ENCODE measurements at regions not wholly inside any gene's neighbourhood (a gene's known extent, or its start where the extent isn't known, plus 50 kb on each side); places are given as distances from the start of the nearest gene placed in this dataset.
A peak's percentile ranks its signal among the peaks of the same experiment; 100 is the strongest.

GRCh38 chr5:168073311-168073710 is 218.1 kb upstream of the WWC1 start:
- H3K9me3 ChIP-seq (ENCODE audit: low read length) = no peaks in the 10 kb centered on the region
- H3K4me3 ChIP-seq (ENCODE audit: low read length) = peak overlapping the region; percentile 37
- no peaks in the 10 kb centered on the region for H3K9me2 ChIP-seq (ENCODE audit: insufficient read depth, low read length)
- TF ChIP-seq EZH2 (IDR thresholded peaks at IDR 0.05; ENCODE audit: borderline replicate concordance, insufficient read depth, low read length, poor library complexity, severe bottlenecking) (no peak), SMC3 (conservative IDR thresholded peaks at IDR 0.05; ENCODE audit: poor library complexity) (no peak), MXI1 (conservative IDR thresholded peaks at IDR 0.05; ENCODE audit: poor library complexity, severe bottlenecking) (no peak), REST (IDR thresholded peaks at IDR 0.05; ENCODE audit: borderline replicate concordance) (no peak), POLR2AphosphoS5 (IDR thresholded peaks at IDR 0.05) (no peak)
- no peak overlapping the region for H3K9ac ChIP-seq (ENCODE audit: low read length)
- no peaks in the 10 kb centered on the region for H3K79me2 ChIP-seq (replicated peaks; ENCODE audit: insufficient read depth, low read length)
- no peaks in the 10 kb centered on the region for H3K27me3 ChIP-seq (ENCODE audit: insufficient read depth, low read depth, low read length)
- H3K4me2 ChIP-seq (ENCODE audit: low read length) = peak overlapping the region; percentile 13
- no peaks in the 10 kb centered on the region for H3K36me3 ChIP-seq (ENCODE audit: insufficient read depth, low read length)
- H2AFZ ChIP-seq (ENCODE audit: low read depth, low read length) = no peak overlapping the region
- peak overlapping the region; percentile 21 for H3K27ac ChIP-seq (ENCODE audit: low read length)
- no peaks in the 10 kb centered on the region for H4K20me1 ChIP-seq (ENCODE audit: insufficient read depth)
- H3F3A ChIP-seq (ENCODE audit: insufficient read depth, low read length, poor library complexity, severe bottlenecking) = no peaks in the 10 kb centered on the region

- no peak overlapping the region for H2AFZ ChIP-seq (ENCODE audit: low read depth, low read length)
- H3K9me3 ChIP-seq (ENCODE audit: low read length) = no peaks in the 10 kb centered on the region
- H3K4me2 ChIP-seq (ENCODE audit: low read length) = no peak overlapping the region
- no peak overlapping the region for H3K9ac ChIP-seq (ENCODE audit: low read length)
- no peaks in the 10 kb centered on the region for H3K9me2 ChIP-seq (ENCODE audit: insufficient read depth, low read length)
- H3K27ac ChIP-seq (ENCODE audit: low read length) = no peak overlapping the region
- no peaks in the 10 kb centered on the region for H3K79me2 ChIP-seq (replicated peaks; ENCODE audit: insufficient read depth, low read length)
- H3F3A ChIP-seq (ENCODE audit: insufficient read depth, low read length, poor library complexity, severe bottlenecking) = no peaks in the 10 kb centered on the region
- no peak overlapping the region for H3K4me3 ChIP-seq (ENCODE audit: low read length)
- no peaks in the 10 kb centered on the region for H4K20me1 ChIP-seq (ENCODE audit: insufficient read depth)
- H3K36me3 ChIP-seq (ENCODE audit: insufficient read depth, low read length) = no peaks in the 10 kb centered on the region
- TF ChIP-seq TAF1 (IDR thresholded peaks at IDR 0.05; ENCODE audit: low read depth) = no peak
- no peak for TF ChIP-seq RAD21 (conservative IDR thresholded peaks at IDR 0.05)
- TF ChIP-seq REST (IDR thresholded peaks at IDR 0.05; ENCODE audit: borderline replicate concordance) = no peak
- H3K27me3 ChIP-seq (ENCODE audit: insufficient read depth, low read depth, low read length) = no peaks in the 10 kb centered on the region
Observed at GRCh38 chr5:168073991-168074800, 217.2 kb upstream of the WWC1 start.
